Activated CD4-positive, alpha-beta memory T cell treated with anti-CD3 and anti-CD28 coated beads, Interleukin-2, amount 10 ng/mL, durations not matched to agents 7 days and 5 days (primary cell): ENCODE measurements at regions not wholly inside any gene's neighbourhood (a gene's known extent, or its start where the extent isn't known, plus 50 kb on each side); places are given as distances from the start of the nearest gene placed in this dataset.

Experiments
- CTCF ChIA-PET: fragments of 350-600 bp; sonication (Branson Sonifier 250); formaldehyde crosslinking; loops from one replicate; lab custom pipeline; 2021; ENCODE audit warnings: antibody characterized with exemption, inconsistent platforms; lab: Charles Lee
- POLR2A ChIA-PET: fragments of 350-600 bp; sonication (Branson Sonifier 250); formaldehyde crosslinking; loops from one replicate; lab custom pipeline; 2021; ENCODE audit warnings: antibody characterized with exemption; lab: Charles Lee
- DNase-seq: peaks from one replicate; pipeline ENCODE4 v3.0.0-alpha.2; 2020
- H3K27ac Mint-ChIP-seq: one replicate; pipeline ENCODE4 v1.8.0; 2021; ENCODE audit warnings: mild to moderate bottlenecking, mixed read lengths
- H3K27me3 Mint-ChIP-seq: one replicate; pipeline ENCODE4 v1.8.0; 2021; ENCODE audit warnings: mixed read lengths
- H3K36me3 Mint-ChIP-seq: one replicate; pipeline ENCODE4 v1.8.0; 2021; ENCODE audit warnings: low read depth, mixed read lengths
- H3K4me1 Mint-ChIP-seq: one replicate; pipeline ENCODE4 v1.8.0; 2021; ENCODE audit warnings: mixed read lengths
- H3K4me3 Mint-ChIP-seq: one replicate; pipeline ENCODE4 v1.8.0; 2021; ENCODE audit warnings: mild to moderate bottlenecking, mixed read lengths
- H3K9me3 Mint-ChIP-seq: one replicate; pipeline ENCODE4 v1.8.0; 2021; ENCODE audit warnings: mixed read lengths

- Mint-ChIP-seq H3K27ac (no peak overlapping the region), H3K4me1 (no peaks in the 10 kb centered on the region), H3K9me3 (no peaks in the 10 kb centered on the region), H3K27me3 (no peaks in the 10 kb centered on the region), H3K4me3 (no peak overlapping the region), H3K36me3 (no peaks in the 10 kb centered on the region)
- ChIA-PET POLR2A (no interaction called here), CTCF (no interaction called here)
- DNase-seq, result no peak
Measured at GRCh38 chr16:86978445-86979030, 338.7 kb downstream of the C16orf95 start.

DNA sequence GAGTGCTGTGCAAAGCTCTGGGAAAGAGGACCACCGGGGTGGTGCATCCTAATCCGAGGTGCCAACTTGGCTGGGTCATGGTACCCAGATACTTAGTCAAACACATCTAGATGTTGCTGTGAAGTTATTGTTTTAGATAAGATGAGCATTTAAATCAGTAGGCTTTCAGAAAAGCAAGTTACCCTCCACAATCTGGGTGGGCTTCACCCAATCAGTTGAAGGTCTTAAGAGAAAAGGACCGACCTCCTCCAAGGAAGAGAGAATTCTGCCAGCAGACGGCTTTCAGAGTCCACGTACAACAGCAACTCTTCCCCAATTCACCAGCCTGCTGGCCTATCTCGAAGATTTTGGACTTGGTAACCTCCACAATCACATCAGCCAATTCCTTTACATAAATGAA is 338.1 kb downstream of the C16orf95 start:
- Mint-ChIP-seq H3K4me1 (no peaks in the 10 kb centered on the region), H3K9me3 (no peaks in the 10 kb centered on the region), H3K27ac (no peak overlapping the region), H3K4me3 (no peak overlapping the region), H3K36me3 (no peaks in the 10 kb centered on the region), H3K27me3 (no peaks in the 10 kb centered on the region)
- CTCF ChIA-PET, result no interaction called here
- POLR2A ChIA-PET, result no interaction called here
- no peak for DNase-seq

GRCh38 chr16:86979984-86980553 is 337.1 kb downstream of the C16orf95 start:
- Mint-ChIP-seq H3K27me3 (no peaks in the 10 kb centered on the region), H3K36me3 (no peaks in the 10 kb centered on the region), H3K27ac (no peak overlapping the region), H3K9me3 (no peaks in the 10 kb centered on the region), H3K4me3 (no peak overlapping the region), H3K4me1 (no peaks in the 10 kb centered on the region)
- DNase-seq, result no peak
- POLR2A ChIA-PET, result no interaction called here
- CTCF ChIA-PET, result no interaction called here

- Mint-ChIP-seq H3K27ac (no peak overlapping the region), H3K4me3 (no peak overlapping the region), H3K9me3 (no peaks in the 10 kb centered on the region), H3K4me1 (no peaks in the 10 kb centered on the region), H3K27me3 (no peaks in the 10 kb centered on the region), H3K36me3 (no peaks in the 10 kb centered on the region)
- ChIA-PET CTCF (no interaction called here), POLR2A (no interaction called here)
- no peak for DNase-seq
Measured at GRCh38 chr16:86980644-86981043, 336.5 kb downstream of the C16orf95 start.

GRCh38 chr16:86982347-86982596 is 334.9 kb downstream of the C16orf95 start:
- no peak overlapping the region for H3K4me3 Mint-ChIP-seq
- POLR2A ChIA-PET, result no interaction called here
- no peak overlapping the region for H3K27ac Mint-ChIP-seq
- no peak for DNase-seq
- no peaks in the 10 kb centered on the region for H3K9me3 Mint-ChIP-seq
- H3K4me1 Mint-ChIP-seq, result no peaks in the 10 kb centered on the region
- CTCF ChIA-PET, result no interaction called here
- H3K36me3 Mint-ChIP-seq, result no peaks in the 10 kb centered on the region
- H3K27me3 Mint-ChIP-seq, result no peaks in the 10 kb centered on the region

DNA sequence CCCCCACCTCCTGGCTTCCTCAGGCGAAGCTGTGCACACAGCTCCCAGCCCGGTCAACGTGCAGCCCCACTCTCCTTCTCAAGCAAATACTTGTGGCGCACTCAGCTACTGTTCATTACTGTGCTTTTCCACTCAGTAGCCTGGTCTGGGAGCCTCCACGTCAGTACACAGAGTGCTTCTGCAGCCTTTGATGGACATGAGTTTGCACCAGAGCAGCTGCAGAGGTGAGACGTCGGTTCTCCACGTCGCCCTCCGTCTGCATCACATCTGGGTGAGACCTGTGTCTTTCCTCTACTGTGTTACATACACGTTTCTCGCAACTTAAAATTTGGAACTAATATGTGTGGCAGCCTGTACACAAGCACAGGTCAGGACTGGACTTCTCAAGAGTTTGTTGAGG is 334.3 kb downstream of the C16orf95 start:
- CTCF ChIA-PET, result no interaction called here
- H3K27me3 Mint-ChIP-seq, result no peaks in the 10 kb centered on the region
- no peak overlapping the region for H3K27ac Mint-ChIP-seq
- H3K36me3 Mint-ChIP-seq, result no peaks in the 10 kb centered on the region
- POLR2A ChIA-PET, result no interaction called here
- H3K4me3 Mint-ChIP-seq, result no peak overlapping the region
- no peaks in the 10 kb centered on the region for H3K4me1 Mint-ChIP-seq
- no peaks in the 10 kb centered on the region for H3K9me3 Mint-ChIP-seq
- no peak for DNase-seq

DNA sequence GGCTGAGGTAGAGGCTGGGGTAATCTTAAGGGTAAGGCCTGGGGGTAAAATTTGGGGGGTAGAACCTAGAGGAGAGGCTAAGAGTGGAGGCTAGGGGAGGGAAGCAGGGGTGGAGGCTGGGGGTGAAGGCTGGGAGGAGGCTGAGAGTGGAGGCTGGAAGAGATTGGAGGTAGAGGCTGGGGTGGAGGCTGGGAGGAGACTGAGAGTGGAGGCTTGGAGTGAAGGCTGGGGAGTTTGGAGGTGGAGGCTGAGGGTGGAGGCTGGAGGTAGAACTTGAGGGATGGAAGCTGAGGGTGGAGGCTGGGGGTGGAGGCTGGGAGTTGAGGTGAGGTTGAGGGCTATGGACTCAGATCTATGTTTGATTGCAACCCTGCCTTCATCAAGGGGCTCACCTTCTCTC is 333.6 kb downstream of the C16orf95 start:
- POLR2A ChIA-PET, result no interaction called here

DNA sequence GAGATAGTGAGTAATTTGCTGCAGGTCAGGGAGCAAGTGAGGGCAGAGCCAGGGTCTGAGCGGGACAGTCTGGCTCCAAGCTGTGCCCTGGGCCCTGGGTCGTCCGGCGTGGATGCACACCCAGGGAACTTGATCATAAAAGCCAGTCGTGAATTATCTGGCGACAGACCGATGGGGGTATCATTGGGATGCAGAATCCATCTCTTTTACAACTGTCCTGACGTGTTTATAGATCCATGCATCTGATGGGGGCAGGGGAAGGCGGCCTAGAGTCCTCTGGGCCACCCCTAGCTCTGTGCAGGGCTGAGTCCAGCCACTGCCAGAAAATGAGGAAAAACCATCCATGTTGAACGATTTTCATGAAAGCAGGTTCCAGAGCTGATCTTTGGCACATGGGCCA is 332.8 kb downstream of the C16orf95 start:
- Mint-ChIP-seq H3K9me3 (no peaks in the 10 kb centered on the region), H3K4me1 (no peaks in the 10 kb centered on the region), H3K36me3 (no peaks in the 10 kb centered on the region), H3K27ac (no peak overlapping the region), H3K27me3 (no peaks in the 10 kb centered on the region), H3K4me3 (no peak overlapping the region)
- CTCF ChIA-PET, result no interaction called here
- no peak for DNase-seq
- POLR2A ChIA-PET, result no interaction called here

More for the DNA sequence above, 333.6 kb downstream of the C16orf95 start:
- CTCF ChIA-PET, result no interaction called here
- Mint-ChIP-seq H3K9me3 (no peaks in the 10 kb centered on the region), H3K27ac (no peak overlapping the region), H3K4me1 (no peaks in the 10 kb centered on the region), H3K4me3 (no peak overlapping the region), H3K36me3 (no peaks in the 10 kb centered on the region), H3K27me3 (no peaks in the 10 kb centered on the region)
- DNase-seq, result no peak

GRCh38 chr16:86984991-86985647 is 332.1 kb downstream of the C16orf95 start:
- no peak overlapping the region for H3K27ac Mint-ChIP-seq
- DNase-seq, result no peak
- ChIA-PET CTCF (no interaction called here), POLR2A (no interaction called here)
- no peak overlapping the region for H3K4me3 Mint-ChIP-seq
- H3K36me3 Mint-ChIP-seq, result no peaks in the 10 kb centered on the region
- no peaks in the 10 kb centered on the region for H3K4me1 Mint-ChIP-seq
- H3K27me3 Mint-ChIP-seq, result no peaks in the 10 kb centered on the region
- no peaks in the 10 kb centered on the region for H3K9me3 Mint-ChIP-seq

- Mint-ChIP-seq H3K27ac (no peak overlapping the region), H3K4me1 (peaks cover 2% of the 10 kb centered on the region), H3K9me3 (no peaks in the 10 kb centered on the region), H3K4me3 (no peak overlapping the region), H3K27me3 (peaks cover 2% of the 10 kb centered on the region), H3K36me3 (no peaks in the 10 kb centered on the region)
- DNase-seq, result no peak
- CTCF ChIA-PET, result no interaction called here
- POLR2A ChIA-PET, result no interaction called here
Measured at GRCh38 chr16:86985648-86986015, 331.6 kb downstream of the C16orf95 start.

DNA sequence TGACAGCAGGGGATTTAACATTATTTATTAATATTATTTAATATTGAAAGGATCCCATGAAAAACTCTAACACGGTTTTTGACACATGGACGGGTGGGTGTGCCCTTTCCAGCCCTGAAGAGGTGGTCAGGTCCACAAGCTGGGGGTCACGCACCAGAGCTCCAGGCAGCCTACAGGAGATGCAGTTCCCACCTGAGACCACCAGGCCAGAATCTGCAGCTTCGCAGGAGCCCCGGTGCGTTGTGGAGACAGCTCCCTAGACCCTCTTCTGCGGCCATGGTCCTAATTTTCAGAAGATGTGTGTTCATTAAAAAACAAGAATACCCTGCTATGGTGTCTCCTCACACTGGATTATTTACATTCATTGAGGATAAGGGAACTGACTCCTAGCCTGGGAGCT is 331.1 kb downstream of the C16orf95 start:
- peaks cover 4% of the 10 kb centered on the region for H3K4me1 Mint-ChIP-seq
- no peaks in the 10 kb centered on the region for H3K36me3 Mint-ChIP-seq
- no peak for DNase-seq
- no peak overlapping the region for H3K27ac Mint-ChIP-seq
- no peaks in the 10 kb centered on the region for H3K9me3 Mint-ChIP-seq
- ChIA-PET CTCF (no interaction called here), POLR2A (no interaction called here)
- no peak overlapping the region for H3K4me3 Mint-ChIP-seq
- H3K27me3 Mint-ChIP-seq, result peaks cover 4% of the 10 kb centered on the region

DNA sequence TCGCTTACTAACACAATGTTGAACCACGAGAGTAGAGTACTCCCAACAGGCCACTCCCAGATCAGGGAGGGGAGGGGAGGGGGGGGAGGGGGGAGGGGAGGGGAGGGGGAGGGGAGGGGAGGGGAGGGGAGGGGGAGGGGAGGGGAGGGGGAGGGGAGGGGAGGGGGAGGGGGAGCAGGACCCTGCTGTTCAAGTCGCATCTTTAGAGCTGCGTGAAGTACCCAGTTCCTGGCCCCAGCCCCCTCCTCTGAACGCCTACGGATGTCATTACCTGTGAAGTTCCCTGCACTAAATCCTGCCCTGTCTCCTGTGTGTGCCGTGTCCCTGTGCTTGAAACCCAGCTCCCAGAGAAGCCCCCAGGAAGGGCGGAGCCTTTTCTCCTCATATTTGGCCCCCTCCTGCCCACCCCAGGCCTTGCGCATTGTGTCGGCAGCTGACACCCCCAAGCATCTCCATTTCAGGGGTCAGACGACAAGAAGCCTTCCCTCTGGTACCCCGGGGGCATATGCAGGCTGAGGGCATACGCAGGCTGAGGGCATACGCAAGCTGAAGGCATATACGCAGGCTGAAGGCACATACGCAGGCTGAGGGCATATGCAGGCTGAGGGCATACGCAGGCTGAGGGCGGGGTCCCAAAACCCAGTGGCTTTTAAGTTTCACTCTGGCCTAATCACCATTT is 330.2 kb downstream of the C16orf95 start:
- peaks cover 4% of the 10 kb centered on the region for H3K4me1 Mint-ChIP-seq
- H3K27me3 Mint-ChIP-seq, result peaks cover 4% of the 10 kb centered on the region
- no peaks in the 10 kb centered on the region for H3K9me3 Mint-ChIP-seq
- no peak for DNase-seq
- no peak overlapping the region for H3K4me3 Mint-ChIP-seq
- H3K27ac Mint-ChIP-seq, result no peak overlapping the region
- no peaks in the 10 kb centered on the region for H3K36me3 Mint-ChIP-seq
- CTCF ChIA-PET, result no interaction called here
- POLR2A ChIA-PET, result no interaction called here

- DNase-seq, result no peak
- ChIA-PET POLR2A (no interaction called here), CTCF (no interaction called here)
- H3K36me3 Mint-ChIP-seq, result no peaks in the 10 kb centered on the region
- H3K27me3 Mint-ChIP-seq, result peaks cover 4% of the 10 kb centered on the region
- no peaks in the 10 kb centered on the region for H3K9me3 Mint-ChIP-seq
- H3K4me1 Mint-ChIP-seq, result peaks cover 4% of the 10 kb centered on the region
- H3K27ac Mint-ChIP-seq, result no peak overlapping the region
- no peak overlapping the region for H3K4me3 Mint-ChIP-seq
Measured at GRCh38 chr16:86987746-86988670, 329.2 kb downstream of the C16orf95 start.
